ENCODE measurements at regions not wholly inside any gene's neighbourhood (a gene's known extent, or its start where the extent isn't known, plus 50 kb on each side); places are given as distances from the start of the nearest gene placed in this dataset.

- no peak for TF ChIP-seq CTCF (conservative IDR thresholded peaks at IDR 0.05; ENCODE audit: low read depth, low read length)
- H3K4me3 ChIP-seq (ENCODE audit: low read depth, low read length) = no peak overlapping the region
- DNase-seq (ENCODE audit: low read depth) = no peak
These were observed 224.7 kb downstream of the CYRIA start for GRCh38 chr2:16440898-16441297.

GRCh38 chr2:16438613-16439321 is 226.9 kb downstream of the CYRIA start:
- no peak for TF ChIP-seq CTCF (conservative IDR thresholded peaks at IDR 0.05; ENCODE audit: low read depth, low read length)
- no peak for DNase-seq (ENCODE audit: low read depth)
- no peak overlapping the region for H3K4me3 ChIP-seq (ENCODE audit: low read depth, low read length)

- no peak for TF ChIP-seq CTCF (conservative IDR thresholded peaks at IDR 0.05; ENCODE audit: low read depth, low read length)
- no peak for DNase-seq (ENCODE audit: low read depth)
- no peak overlapping the region for H3K4me3 ChIP-seq (ENCODE audit: low read depth, low read length)
These were observed 228.4 kb downstream of the CYRIA start for GRCh38 chr2:16437189-16437588.

GRCh38 chr2:16434393-16434792 is 231.2 kb downstream of the CYRIA start:
- no peak overlapping the region for H3K4me3 ChIP-seq (ENCODE audit: low read depth, low read length)
- TF ChIP-seq CTCF (conservative IDR thresholded peaks at IDR 0.05; ENCODE audit: low read depth, low read length) = no peak
- no peak for DNase-seq (ENCODE audit: low read depth)

GRCh38 chr2:16430846-16431245 is 234.8 kb downstream of the CYRIA start:
- DNase-seq (ENCODE audit: low read depth) = no peak
- H3K4me3 ChIP-seq (ENCODE audit: low read depth, low read length) = no peak overlapping the region
- no peak for TF ChIP-seq CTCF (conservative IDR thresholded peaks at IDR 0.05; ENCODE audit: low read depth, low read length)

GRCh38 chr2:16429431-16430145 is 236.0 kb downstream of the CYRIA start:
- TF ChIP-seq CTCF (conservative IDR thresholded peaks at IDR 0.05; ENCODE audit: low read depth, low read length) = no peak
- no peak for DNase-seq (ENCODE audit: low read depth)
- no peak overlapping the region for H3K4me3 ChIP-seq (ENCODE audit: low read depth, low read length)

- TF ChIP-seq CTCF (conservative IDR thresholded peaks at IDR 0.05; ENCODE audit: low read depth, low read length) = no peak
- no peak for DNase-seq (ENCODE audit: low read depth)
- H3K4me3 ChIP-seq (ENCODE audit: low read depth, low read length) = no peak overlapping the region
These were observed 236.6 kb downstream of the CYRIA start for GRCh38 chr2:16429002-16429401.

Data from choroid plexus epithelial cell (primary cell).